H9 (cell line): ENCODE measurements at regions not wholly inside any gene's neighbourhood (a gene's known extent, or its start where the extent isn't known, plus 50 kb on each side); places are given as distances from the start of the nearest gene placed in this dataset.

Experiments
- DNase-seq: peaks from one replicate; pipeline ENCODE4 v3.0.0-alpha.2; 2017
- H2AFZ ChIP-seq: one replicate; pipeline ENCODE4 v1.6.1; 2013; ENCODE audit warnings: mild to moderate bottlenecking, low read length, control low read depth, moderate library complexity
- H2AK5ac ChIP-seq: 2 replicates; pipeline ENCODE4 v1.6.1; 2013; ENCODE audit warnings: low read length, control low read depth, mixed read lengths; ENCODE audit not compliant: insufficient read length
- H2BK120ac ChIP-seq: one replicate; pipeline ENCODE4 v1.6.1; 2013; ENCODE audit warnings: low read depth, mild to moderate bottlenecking, low read length, control low read depth, inconsistent platforms; ENCODE audit not compliant: poor library complexity, severe bottlenecking
- H2BK12ac ChIP-seq: 2 replicates; pipeline ENCODE4 v1.6.1; 2013; ENCODE audit warnings: low read length, control low read depth, mixed read lengths, low read depth; ENCODE audit not compliant: insufficient read length
- H2BK15ac ChIP-seq: 2 replicates; pipeline ENCODE4 v1.6.1; 2013; ENCODE audit warnings: low read depth, low read length, control low read depth
- H2BK20ac ChIP-seq: one replicate; pipeline ENCODE4 v1.6.1; 2013; ENCODE audit warnings: low read depth, mild to moderate bottlenecking, low read length, control low read depth, inconsistent platforms; ENCODE audit not compliant: poor library complexity, severe bottlenecking
- H2BK5ac ChIP-seq: 2 replicates; pipeline ENCODE4 v1.6.1; 2013; ENCODE audit warnings: low read length, control low read depth, mixed read lengths; ENCODE audit not compliant: insufficient read length
- H3K14ac ChIP-seq: 2 replicates; pipeline ENCODE4 v1.6.1; 2013; ENCODE audit warnings: low read length, control low read depth; ENCODE audit not compliant: insufficient read depth
- H3K18ac ChIP-seq: 2 replicates; pipeline ENCODE4 v1.6.1; 2013; ENCODE audit warnings: low read depth, mild to moderate bottlenecking, mixed read lengths, low read length, control low read depth; ENCODE audit not compliant: insufficient read length
- H3K23ac ChIP-seq: 2 replicates; pipeline ENCODE4 v1.6.1; 2013; ENCODE audit warnings: low read length, control low read depth, mixed read lengths, low read depth; ENCODE audit not compliant: insufficient read length
- H3K23me2 ChIP-seq: 2 replicates; pipeline ENCODE4 v1.6.1; 2013; ENCODE audit warnings: low read depth, mild to moderate bottlenecking, mixed read lengths, low read length, control low read depth; ENCODE audit not compliant: insufficient read length, poor library complexity, severe bottlenecking
- H3K27ac ChIP-seq: 2 replicates; pipeline ENCODE4 v1.5.1; 2013; ENCODE audit warnings: low read length, control low read depth, mixed read lengths, low read depth; ENCODE audit not compliant: insufficient read length
- H3K27me3 ChIP-seq: 2 replicates; pipeline ENCODE4 v1.6.1; 2013; ENCODE audit warnings: low read length, control low read depth, inconsistent platforms; ENCODE audit not compliant: insufficient read depth
- H3K4ac ChIP-seq: 2 replicates; pipeline ENCODE4 v1.6.1; 2013; ENCODE audit warnings: low read depth, mild to moderate bottlenecking, control low read depth, inconsistent platforms, low read length, moderate library complexity
- H3K4me1 ChIP-seq: 2 replicates; pipeline ENCODE4 v1.6.1; 2013; ENCODE audit warnings: low read length, control low read depth, inconsistent platforms; ENCODE audit not compliant: insufficient read depth
- H3K4me2 ChIP-seq: 2 replicates; pipeline ENCODE4 v1.6.1; 2013; ENCODE audit warnings: low read length, control low read depth, mixed read lengths; ENCODE audit not compliant: insufficient read length, insufficient read depth
- H3K56ac ChIP-seq: 2 replicates; pipeline ENCODE4 v1.6.1; 2013; ENCODE audit warnings: low read depth, mild to moderate bottlenecking, mixed read lengths, low read length, control low read depth; ENCODE audit not compliant: insufficient read length
- H3K79me1 ChIP-seq: 2 replicates; pipeline ENCODE4 v1.6.1; 2013; ENCODE audit warnings: low read depth, mild to moderate bottlenecking, moderate library complexity, low read length, control low read depth, inconsistent platforms; ENCODE audit not compliant: insufficient read depth, poor library complexity, severe bottlenecking
- H3K79me2 ChIP-seq: 2 replicates; pipeline ENCODE4 v1.6.1; 2013; ENCODE audit warnings: low read length, control low read depth, inconsistent platforms; ENCODE audit not compliant: insufficient read depth
- H3K9ac ChIP-seq: 2 replicates; pipeline ENCODE4 v1.6.1; 2013; ENCODE audit warnings: low read length, control low read depth, mixed read lengths; ENCODE audit not compliant: insufficient read length; ENCODE audit errors: extremely low read depth
- H3K9me3 ChIP-seq: one replicate; pipeline ENCODE4 v1.6.1; 2013; ENCODE audit warnings: low read depth, low read length, inconsistent platforms; ENCODE audit not compliant: control insufficient read depth
- H3T11ph ChIP-seq: one replicate; pipeline ENCODE4 v1.6.1; 2013; ENCODE audit warnings: mild to moderate bottlenecking, low read length, control low read depth, inconsistent platforms
- H4K20me1 ChIP-seq: one replicate; pipeline ENCODE4 v1.6.1; 2013; ENCODE audit not compliant: control insufficient read depth, insufficient read length, insufficient read depth
- H4K5ac ChIP-seq: 2 replicates; pipeline ENCODE4 v1.6.1; 2013; ENCODE audit warnings: low read depth, mild to moderate bottlenecking, mixed read lengths, low read length, control low read depth; ENCODE audit not compliant: insufficient read length
- H4K8ac ChIP-seq: replicated peaks from 2 replicates; pipeline ENCODE4 v1.6.1; 2013; ENCODE audit warnings: low read length, control low read depth, mixed read lengths, low read depth; ENCODE audit not compliant: insufficient read length
- H4K91ac ChIP-seq: 2 replicates; pipeline ENCODE4 v1.6.1; 2013; ENCODE audit warnings: low read depth, mild to moderate bottlenecking, moderate library complexity, mixed read lengths, low read length, control low read depth; ENCODE audit not compliant: insufficient read length
- H3K27ac Mint-ChIP-seq, 3 experiments: 2 replicates in 2 of 3; 3 replicates in 1 of 3; pipeline ENCODE4 v1.8.0; 2020 to 2021; ENCODE audit warnings: mixed read lengths in 3 of 3, mild to moderate bottlenecking in 1 of 3, moderate library complexity in 1 of 3
- H3K27me3 Mint-ChIP-seq: 2 replicates; pipeline ENCODE4 v1.8.0; 2021; ENCODE audit warnings: low read depth, mild to moderate bottlenecking, moderate library complexity, mixed read lengths
- H3K36me3 Mint-ChIP-seq, 3 experiments: 2 replicates in 2 of 3; 3 replicates in 1 of 3; pipeline ENCODE4 v1.8.0; 2020 to 2021; ENCODE audit warnings: low read depth in 3 of 3, mixed read lengths in 3 of 3; ENCODE audit not compliant: insufficient read depth in 1 of 3
- H3K4me1 Mint-ChIP-seq, 2 experiments: 2 replicates each; pipeline ENCODE4 v1.8.0; 2020; ENCODE audit warnings: mixed read lengths in 2 of 2
- H3K4me3 Mint-ChIP-seq, 2 experiments: 2 replicates in 1 of 2; 3 replicates in 1 of 2; pipeline ENCODE4 v1.8.0; 2020 to 2021; ENCODE audit warnings: mild to moderate bottlenecking in 2 of 2, mixed read lengths in 2 of 2, moderate library complexity in 1 of 2
- H3K9me3 Mint-ChIP-seq, 2 experiments: 2 replicates in 1 of 2; 3 replicates in 1 of 2; pipeline ENCODE4 v1.8.0; 2020; ENCODE audit warnings: mild to moderate bottlenecking in 2 of 2, mixed read lengths in 2 of 2, moderate library complexity in 1 of 2
- CTCF ChIP-seq: fragments of 200-600 bp; sonication (generic); conservative IDR thresholded peaks from 3 replicates; pipeline ENCODE4 v1.8.0; 2021; ENCODE audit warnings: antibody characterized with exemption, mild to moderate bottlenecking
- WGBS: extraction: QIAGEN DNeasy Blood & Tissue Kit; methylation state at CpG from one replicate; pipeline ENCODE4 v1.1.7; 2013; ENCODE audit warnings: missing lambda C conversion rate, low lambda C conversion rate, mixed read lengths; ENCODE audit not compliant: insufficient read length; ENCODE audit errors: extremely low coverage; 5-methylcytosine and 5-hydroxymethylcytosine counted together

- Histone ChIP-seq H3K79me1 (no peaks in the 10 kb centered on the region), H2BK20ac (no peak overlapping the region), H3K27ac (no peak overlapping the region), H2BK15ac (no peak overlapping the region), H3K4me1 (no peaks in the 10 kb centered on the region), H3K14ac (no peak overlapping the region), H3K23me2 (no peaks in the 10 kb centered on the region), H3T11ph (no peak overlapping the region), H2AFZ (no peak overlapping the region), H3K27me3 (no peaks in the 10 kb centered on the region), H3K79me2 (no peaks in the 10 kb centered on the region), H4K91ac (no peak overlapping the region), H3K9me3 (no peaks in the 10 kb centered on the region), H3K4ac (no peak overlapping the region), H3K4me2 (no peak overlapping the region), H2AK5ac (no peak overlapping the region), H3K56ac (no peak overlapping the region), H3K18ac (no peak overlapping the region), H4K5ac (no peak overlapping the region), H2BK5ac (no peak overlapping the region), H2BK12ac (no peak overlapping the region), H3K23ac (no peak overlapping the region), H4K8ac (no peak overlapping the region), H2BK120ac (no peak overlapping the region), H4K20me1 (no peaks in the 10 kb centered on the region), H3K9ac (no peak overlapping the region)
- no peaks in the 10 kb centered on the region; the same call in 1 of the 2 replicates for H3K27me3 Mint-ChIP-seq
- no peak for DNase-seq
- no peak for TF ChIP-seq CTCF
- H3K4me3 Mint-ChIP-seq, result no peak overlapping the region
- no peaks in the 10 kb centered on the region; a peak in 1 of 7 replicates for H3K36me3 Mint-ChIP-seq
- peaks cover 5 to 9% of the 10 kb centered on the region in 2 experiments for H3K4me1 Mint-ChIP-seq
- WGBS, result no CpG with 5 or more reads among the region's 2 CpGs
- 0 out of 5 replicates have a peak, but pooled peaks cover 0 to 2% of the 10 kb centered on the region in 2 experiments for H3K9me3 Mint-ChIP-seq
- H3K27ac Mint-ChIP-seq, result no peak overlapping the region
Measured at GRCh38 chr12:78386871-78387270, 477.7 kb upstream of the SYT1 start.
